Activated CD4-positive, alpha-beta T cell treated with anti-CD3 and anti-CD28 coated beads, Interleukin-2, amount 10 ng/mL, durations not matched to agents 7 days and 5 days (primary cell): ENCODE measurements at regions not wholly inside any gene's neighbourhood (a gene's known extent, or its start where the extent isn't known, plus 50 kb on each side); places are given as distances from the start of the nearest gene placed in this dataset.
"Not testable (repeated sequence)": the region's sequence is repeated elsewhere in the genome, so short reads cannot be mapped to it uniquely, and the experiment has no call there.

Experiments
- CTCF ChIA-PET: fragments of 350-600 bp; sonication (Branson Sonifier 250); formaldehyde crosslinking; loops from one replicate; lab custom pipeline; 2021; ENCODE audit warnings: antibody characterized with exemption; lab: Charles Lee
- POLR2A ChIA-PET: fragments of 350-600 bp; sonication (Branson Sonifier 250); formaldehyde crosslinking; loops from one replicate; lab custom pipeline; 2021; ENCODE audit warnings: antibody characterized with exemption; lab: Charles Lee
- DNase-seq: peaks from one replicate; pipeline ENCODE4 v3.0.0-alpha.2; 2020
- H3K27ac Mint-ChIP-seq: one replicate; pipeline ENCODE4 v1.8.0; 2021; ENCODE audit warnings: mild to moderate bottlenecking, moderate library complexity, mixed read lengths
- H3K27me3 Mint-ChIP-seq: one replicate; pipeline ENCODE4 v1.8.0; 2021; ENCODE audit warnings: mixed read lengths
- H3K36me3 Mint-ChIP-seq: one replicate; pipeline ENCODE4 v1.8.0; 2021; ENCODE audit warnings: low read depth, mixed read lengths
- H3K4me1 Mint-ChIP-seq: one replicate; pipeline ENCODE4 v1.8.0; 2021; ENCODE audit warnings: mixed read lengths
- H3K4me3 Mint-ChIP-seq: one replicate; pipeline ENCODE4 v1.8.0; 2021; ENCODE audit warnings: mild to moderate bottlenecking, moderate library complexity, mixed read lengths
- H3K9me3 Mint-ChIP-seq: one replicate; pipeline ENCODE4 v1.8.0; 2021; ENCODE audit warnings: mixed read lengths

GRCh38 chr5:24998641-24999040 lies 353.9 kb upstream of the CDH10 start:
- Mint-ChIP-seq H3K4me1 (no peaks in the 10 kb centered on the region), H3K4me3 (no peak overlapping the region), H3K27me3 (no peaks in the 10 kb centered on the region), H3K36me3 (no peaks in the 10 kb centered on the region), H3K9me3 (peaks cover 33% of the 10 kb centered on the region), H3K27ac (no peak overlapping the region)
- ChIA-PET CTCF (no interaction called here), POLR2A (no interaction called here)
- DNase-seq = no peak

DNA sequence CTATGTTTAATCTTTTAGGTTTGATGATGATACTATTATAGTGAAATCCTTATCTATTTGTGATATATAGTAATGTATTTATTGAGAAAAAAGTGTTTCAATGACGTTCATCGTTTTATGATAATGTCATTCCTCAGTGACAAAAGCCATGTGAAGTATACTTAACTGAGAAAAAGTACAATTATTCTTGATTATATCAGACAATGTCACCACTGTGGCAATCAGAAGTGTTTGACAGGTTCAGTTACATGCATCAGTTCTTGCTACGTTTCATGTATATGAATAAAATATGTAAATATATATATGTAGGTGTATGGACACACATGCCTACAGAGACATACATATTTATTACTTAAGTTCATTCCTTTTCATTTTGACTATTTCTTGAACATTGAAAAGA lies 341.5 kb upstream of the CDH10 start:
- DNase-seq = no peak
- no peak overlapping the region for H3K27ac Mint-ChIP-seq
- POLR2A ChIA-PET = no interaction called here
- no peak overlapping the region for H3K4me3 Mint-ChIP-seq
- no peaks in the 10 kb centered on the region for H3K36me3 Mint-ChIP-seq
- H3K27me3 Mint-ChIP-seq = no peaks in the 10 kb centered on the region
- CTCF ChIA-PET = no interaction called here
- H3K9me3 Mint-ChIP-seq = peaks cover 11% of the 10 kb centered on the region
- H3K4me1 Mint-ChIP-seq = no peaks in the 10 kb centered on the region

DNA sequence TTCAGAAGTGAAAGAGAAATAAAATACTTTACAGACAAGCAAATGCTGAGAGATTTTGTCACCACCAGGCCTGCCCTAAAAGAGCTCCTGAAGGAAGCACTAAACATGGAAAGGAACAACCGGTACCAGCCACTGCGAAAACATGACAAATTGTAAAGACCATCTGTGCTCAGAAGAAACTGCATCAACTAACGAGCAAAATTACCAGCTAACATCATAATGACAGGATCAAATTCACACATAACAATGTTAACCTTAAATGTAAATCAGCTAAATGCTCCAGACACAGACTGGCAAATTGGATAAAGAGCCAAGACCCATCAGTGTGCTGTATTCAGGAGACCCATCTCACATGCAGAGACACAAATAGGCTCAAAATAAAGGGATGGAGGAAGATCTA lies 333.8 kb upstream of the CDH10 start:
- POLR2A ChIA-PET, H3K27me3 Mint-ChIP-seq, H3K4me3 Mint-ChIP-seq, CTCF ChIA-PET, H3K27ac Mint-ChIP-seq, H3K36me3 Mint-ChIP-seq, H3K4me1 Mint-ChIP-seq, DNase-seq: not testable (repeated sequence)
- peaks cover 12% of the 10 kb centered on the region for H3K9me3 Mint-ChIP-seq

DNA sequence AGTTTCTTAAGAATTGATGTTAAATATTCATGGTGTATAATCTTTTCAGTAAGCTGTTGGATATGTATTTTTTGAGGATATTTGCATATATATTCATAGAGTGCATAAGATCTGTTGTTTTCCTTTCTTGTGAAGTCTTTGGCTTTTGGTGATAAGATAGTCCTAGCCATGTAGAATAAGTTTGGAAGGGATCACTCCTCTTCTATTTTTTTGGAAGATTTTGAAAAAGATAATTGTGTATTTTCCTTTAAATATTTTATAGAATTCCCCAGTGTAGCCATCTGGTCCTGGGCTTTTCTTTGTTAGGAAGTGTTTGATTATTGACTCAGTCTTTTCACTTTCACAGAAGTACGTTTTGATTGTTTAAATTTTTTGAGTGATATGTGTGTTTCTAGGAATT lies 318.8 kb upstream of the CDH10 start:
- peaks cover 11% of the 10 kb centered on the region for H3K9me3 Mint-ChIP-seq
- no peak for DNase-seq
- H3K27ac Mint-ChIP-seq = no peak overlapping the region
- H3K4me1 Mint-ChIP-seq = no peaks in the 10 kb centered on the region
- POLR2A ChIA-PET = no interaction called here
- no peaks in the 10 kb centered on the region for H3K36me3 Mint-ChIP-seq
- CTCF ChIA-PET = no interaction called here
- H3K27me3 Mint-ChIP-seq = no peaks in the 10 kb centered on the region
- no peak overlapping the region for H3K4me3 Mint-ChIP-seq

DNA sequence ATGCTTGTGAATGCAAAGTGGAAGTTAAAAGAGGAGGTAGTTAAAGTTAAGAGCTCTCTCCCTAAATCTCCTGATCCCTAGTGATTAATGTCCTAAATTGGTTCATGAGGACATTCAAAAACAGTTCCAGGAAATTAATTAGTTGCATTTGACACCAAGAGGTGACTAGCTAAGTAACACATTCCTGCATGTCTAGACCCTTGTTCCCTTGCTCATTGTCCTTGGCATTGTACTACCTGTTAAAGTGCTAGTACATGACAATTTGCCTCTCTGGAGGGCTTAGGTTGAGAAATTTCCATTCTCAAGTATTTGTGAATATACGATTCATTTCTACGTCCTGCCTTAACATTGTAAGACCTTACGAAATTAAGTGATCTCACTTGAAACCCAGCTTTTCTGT lies 278.6 kb upstream of the CDH10 start:
- Mint-ChIP-seq H3K36me3 (no peaks in the 10 kb centered on the region), H3K27me3 (no peaks in the 10 kb centered on the region), H3K9me3 (peaks cover 13% of the 10 kb centered on the region), H3K4me1 (no peaks in the 10 kb centered on the region), H3K27ac (no peak overlapping the region), H3K4me3 (no peak overlapping the region)
- ChIA-PET CTCF (no interaction called here), POLR2A (no interaction called here)
- DNase-seq = no peak

DNA sequence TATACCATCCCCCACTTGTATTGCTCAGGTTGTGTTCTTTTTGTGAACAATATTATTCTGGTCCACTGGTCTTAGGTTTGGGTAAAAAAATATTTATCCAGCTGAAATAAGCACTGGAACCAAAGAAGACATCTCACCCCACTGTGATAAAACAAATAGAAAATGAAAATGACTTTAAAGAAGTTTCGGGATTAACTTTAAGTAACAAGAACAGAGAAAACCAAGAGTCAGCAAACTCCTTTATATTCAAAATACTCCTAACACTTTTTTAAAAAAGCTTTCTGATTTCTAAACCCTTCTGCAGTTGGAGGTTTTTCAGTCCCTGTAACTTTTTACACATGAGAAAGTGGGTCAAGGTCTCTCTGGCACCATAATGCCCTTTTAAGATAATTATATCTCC lies 273.9 kb upstream of the CDH10 start:
- POLR2A ChIA-PET = no interaction called here
- CTCF ChIA-PET = no interaction called here
- no peaks in the 10 kb centered on the region for H3K27me3 Mint-ChIP-seq
- H3K4me1 Mint-ChIP-seq = no peaks in the 10 kb centered on the region
- no peaks in the 10 kb centered on the region for H3K36me3 Mint-ChIP-seq
- peaks cover 8% of the 10 kb centered on the region for H3K9me3 Mint-ChIP-seq
- H3K4me3 Mint-ChIP-seq = no peak overlapping the region
- H3K27ac Mint-ChIP-seq = no peak overlapping the region
- DNase-seq = no peak

GRCh38 chr5:24916863-24917262 lies 272.1 kb upstream of the CDH10 start:
- Mint-ChIP-seq H3K4me1 (no peaks in the 10 kb centered on the region), H3K27ac (no peak overlapping the region), H3K27me3 (no peaks in the 10 kb centered on the region), H3K4me3 (no peak overlapping the region), H3K9me3 (peaks cover 8% of the 10 kb centered on the region), H3K36me3 (no peaks in the 10 kb centered on the region)
- ChIA-PET POLR2A (no interaction called here), CTCF (no interaction called here)
- DNase-seq = no peak

DNA sequence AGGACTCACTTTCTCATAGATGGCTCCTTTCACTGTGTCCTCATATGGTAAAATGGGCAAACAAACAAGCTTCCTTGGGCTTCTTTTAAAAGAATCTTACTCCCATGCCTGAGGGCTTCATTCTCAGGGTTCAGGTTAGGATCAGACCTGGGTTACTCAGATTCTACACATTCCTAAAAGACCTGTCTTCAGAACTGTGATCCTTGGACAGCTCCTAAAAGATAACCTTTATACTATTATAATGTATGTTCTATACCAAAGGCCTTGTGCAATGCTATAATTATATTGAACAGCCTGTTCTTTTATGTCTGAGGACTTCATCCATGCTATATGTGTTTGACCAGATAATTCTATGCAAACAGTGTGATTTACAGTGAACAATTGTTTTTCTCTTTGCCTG lies 264.4 kb upstream of the CDH10 start:
- Mint-ChIP-seq H3K27me3 (no peaks in the 10 kb centered on the region), H3K36me3 (no peaks in the 10 kb centered on the region), H3K4me1 (no peaks in the 10 kb centered on the region), H3K27ac (no peak overlapping the region), H3K9me3 (peaks cover 9% of the 10 kb centered on the region), H3K4me3 (no peak overlapping the region)
- no peak for DNase-seq
- CTCF ChIA-PET = no interaction called here
- POLR2A ChIA-PET = no interaction called here

GRCh38 chr5:24906689-24907088 lies 261.9 kb upstream of the CDH10 start:
- DNase-seq = no peak
- Mint-ChIP-seq H3K27me3 (no peaks in the 10 kb centered on the region), H3K27ac (no peak overlapping the region), H3K36me3 (no peaks in the 10 kb centered on the region), H3K4me1 (no peaks in the 10 kb centered on the region), H3K9me3 (peaks cover 9% of the 10 kb centered on the region), H3K4me3 (no peak overlapping the region)
- ChIA-PET POLR2A (no interaction called here), CTCF (no interaction called here)

- no peak overlapping the region for H3K27ac Mint-ChIP-seq
- no peak overlapping the region for H3K4me3 Mint-ChIP-seq
- ChIA-PET POLR2A (no interaction called here), CTCF (no interaction called here)
- no peaks in the 10 kb centered on the region for H3K4me1 Mint-ChIP-seq
- H3K27me3 Mint-ChIP-seq = no peaks in the 10 kb centered on the region
- H3K36me3 Mint-ChIP-seq = no peaks in the 10 kb centered on the region
- DNase-seq = no peak
- peaks cover 9% of the 10 kb centered on the region for H3K9me3 Mint-ChIP-seq
These were observed 260.3 kb upstream of the CDH10 start for GRCh38 chr5:24904981-24905517.

DNA sequence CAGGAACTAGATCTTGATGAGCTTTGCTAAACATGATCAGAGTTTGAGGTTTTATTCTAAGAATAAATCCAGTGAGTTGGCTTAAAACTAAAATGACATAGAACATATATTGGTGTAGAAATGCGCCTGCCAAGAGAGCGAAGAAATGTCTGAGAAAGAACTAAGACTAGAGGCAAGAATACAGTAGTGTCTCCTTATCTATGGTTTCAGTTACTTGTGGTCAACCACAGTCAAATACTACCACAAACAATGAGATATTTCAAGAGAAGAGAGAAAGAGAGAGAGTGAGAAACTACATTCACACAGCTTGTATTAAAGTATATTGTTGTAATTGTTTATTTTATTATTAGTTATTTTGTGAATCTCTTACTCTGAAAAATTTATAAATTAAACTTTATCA lies 254.4 kb upstream of the CDH10 start:
- Mint-ChIP-seq H3K4me3 (no peak overlapping the region), H3K4me1 (no peaks in the 10 kb centered on the region), H3K9me3 (peaks cover 12% of the 10 kb centered on the region), H3K36me3 (no peaks in the 10 kb centered on the region), H3K27ac (no peak overlapping the region), H3K27me3 (no peaks in the 10 kb centered on the region)
- DNase-seq = no peak
- POLR2A ChIA-PET = no interaction called here
- CTCF ChIA-PET = no interaction called here

- Mint-ChIP-seq H3K4me1 (no peaks in the 10 kb centered on the region), H3K27ac (no peak overlapping the region), H3K36me3 (no peaks in the 10 kb centered on the region), H3K9me3 (peaks cover 10% of the 10 kb centered on the region), H3K27me3 (no peaks in the 10 kb centered on the region), H3K4me3 (no peak overlapping the region)
- ChIA-PET POLR2A (no interaction called here), CTCF (no interaction called here)
- DNase-seq = no peak
These were observed 219.5 kb upstream of the CDH10 start for GRCh38 chr5:24864244-24864643.

- ChIA-PET CTCF (no interaction called here), POLR2A (no interaction called here)
- H3K4me1 Mint-ChIP-seq = no peaks in the 10 kb centered on the region
- no peak overlapping the region for H3K4me3 Mint-ChIP-seq
- H3K27me3 Mint-ChIP-seq = no peaks in the 10 kb centered on the region
- no peak overlapping the region for H3K27ac Mint-ChIP-seq
- DNase-seq = no peak
- H3K9me3 Mint-ChIP-seq = peaks cover 10% of the 10 kb centered on the region
- H3K36me3 Mint-ChIP-seq = no peaks in the 10 kb centered on the region
These were observed 217.3 kb upstream of the CDH10 start for GRCh38 chr5:24862117-24862516.

- POLR2A ChIA-PET = no interaction called here
- CTCF ChIA-PET = no interaction called here
- Mint-ChIP-seq H3K4me1 (no peaks in the 10 kb centered on the region), H3K27me3 (no peaks in the 10 kb centered on the region), H3K27ac (no peak overlapping the region), H3K9me3 (peaks cover 5% of the 10 kb centered on the region), H3K4me3 (no peak overlapping the region), H3K36me3 (no peaks in the 10 kb centered on the region)
- no peak for DNase-seq
These were observed 210.7 kb upstream of the CDH10 start for GRCh38 chr5:24855485-24855884.
